NAMALWA (cell line): ENCODE measurements at regions not wholly inside any gene's neighbourhood (a gene's known extent, or its start where the extent isn't known, plus 50 kb on each side); places are given as distances from the start of the nearest gene placed in this dataset.

Experiments
- DNase-seq: peaks from one replicate; pipeline ENCODE4 v3.0.0-alpha.2; 2015; ENCODE audit warnings: low spot score

- DNase-seq = no peak
Observed at GRCh38 chr9:86764221-86764624, 183.1 kb downstream of the GAS1 start.

- DNase-seq = no peak
Observed at GRCh38 chr9:86763791-86764190, 183.5 kb downstream of the GAS1 start.

- DNase-seq = no peak
Observed at GRCh38 chr9:86757382-86757720, 190.0 kb downstream of the GAS1 start.

- no peak for DNase-seq
Observed at GRCh38 chr9:86756576-86757381, 190.5 kb downstream of the GAS1 start.

GRCh38 chr9:86755561-86755941 is 191.8 kb downstream of the GAS1 start:
- DNase-seq = no peak

- no peak for DNase-seq
Observed at GRCh38 chr9:86754581-86755560, 192.4 kb downstream of the GAS1 start.

GRCh38 chr9:86753836-86754235 is 193.5 kb downstream of the GAS1 start:
- no peak for DNase-seq

DNA sequence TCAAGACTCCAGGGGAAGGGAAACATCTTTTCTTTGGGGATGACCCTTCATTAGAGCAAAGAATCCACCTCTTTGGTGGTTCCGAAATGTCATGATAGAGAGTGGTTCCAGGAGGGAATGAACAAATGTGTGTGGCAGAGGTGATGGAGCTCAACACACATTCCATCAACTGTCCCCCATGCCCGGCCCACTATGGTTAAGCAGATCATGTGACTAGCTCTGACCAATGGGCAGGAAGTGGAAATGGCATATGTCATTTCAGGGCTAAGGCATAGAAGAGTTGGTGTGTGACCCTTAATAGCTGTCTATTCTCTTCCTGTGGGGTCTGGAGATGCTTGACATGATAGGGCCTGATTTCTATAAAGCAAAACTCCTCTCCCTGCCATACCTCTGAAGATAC is 194.6 kb downstream of the GAS1 start:
- no peak for DNase-seq

DNA sequence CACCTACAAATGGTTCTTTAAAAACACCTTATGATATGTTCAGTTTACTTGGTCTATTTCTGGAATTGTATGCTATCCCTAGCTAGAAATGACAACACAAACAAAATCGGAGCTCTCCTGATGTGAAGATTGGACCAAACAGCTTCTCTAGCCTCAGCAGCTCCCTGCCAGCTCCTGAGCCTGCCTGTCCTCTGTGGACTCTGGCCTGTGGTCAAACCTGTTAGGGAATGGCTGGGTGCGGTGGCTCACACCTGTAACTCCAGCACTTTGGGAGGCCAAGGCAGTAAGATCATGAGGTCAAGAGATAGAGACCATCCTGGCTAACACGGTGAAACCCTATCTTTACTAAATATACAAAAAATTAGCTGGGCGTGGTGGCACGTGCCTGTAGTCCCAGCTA is 195.3 kb downstream of the GAS1 start:
- DNase-seq = no peak

- no peak for DNase-seq
Observed at GRCh38 chr9:86751207-86751606, 196.1 kb downstream of the GAS1 start.

DNA sequence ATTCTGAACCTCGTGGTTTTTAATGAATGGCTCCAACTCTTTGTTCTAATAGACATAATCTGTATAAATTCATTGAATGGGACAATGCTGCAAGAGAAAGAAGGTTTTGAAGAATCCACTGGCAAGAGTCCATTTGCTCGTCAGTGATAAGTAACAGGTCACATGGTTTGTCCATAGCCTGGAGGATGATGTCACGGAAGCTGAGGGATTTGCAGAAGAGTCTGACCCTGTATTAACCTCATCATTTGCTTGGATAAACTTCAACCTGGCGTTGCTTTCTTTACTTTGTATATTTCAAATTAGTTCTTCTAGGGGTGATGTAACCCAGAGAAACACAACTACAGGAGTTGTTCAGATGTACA is 197.4 kb downstream of the GAS1 start:
- no peak for DNase-seq

DNA sequence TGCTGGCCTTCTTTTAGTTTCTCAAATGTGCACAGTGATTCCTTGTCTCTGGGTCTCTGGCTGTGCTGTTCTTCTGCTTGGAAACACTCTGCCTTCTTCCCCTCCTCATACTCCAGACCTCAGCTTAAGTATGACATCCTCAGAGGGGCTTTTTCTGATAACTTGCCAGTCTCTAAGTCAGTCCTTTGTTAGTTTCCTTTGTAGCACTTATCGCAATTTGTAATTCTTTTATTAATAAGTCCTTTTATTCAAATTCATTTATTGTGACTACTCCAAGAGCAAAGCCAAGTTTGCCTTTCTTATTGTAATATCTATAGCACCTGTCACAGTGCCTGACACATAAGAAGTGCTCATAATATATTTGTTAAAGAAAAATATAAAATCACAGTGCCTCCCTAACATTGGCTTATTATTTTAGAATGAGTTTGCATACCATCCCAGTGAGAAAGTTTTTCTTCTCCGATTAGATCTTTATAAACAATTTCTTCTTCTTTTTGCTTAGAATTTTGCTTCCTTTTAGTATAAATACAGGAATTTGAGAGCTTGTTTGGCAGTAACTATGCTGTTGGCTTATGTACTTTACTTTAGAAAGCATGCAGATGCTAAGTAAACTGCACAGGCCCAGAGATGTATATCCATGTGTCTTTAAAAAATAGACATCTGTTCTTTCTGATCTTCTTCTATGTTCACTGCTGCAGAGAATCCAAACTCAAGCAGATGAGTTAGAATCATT is 198.0 kb downstream of the GAS1 start:
- no peak for DNase-seq

DNA sequence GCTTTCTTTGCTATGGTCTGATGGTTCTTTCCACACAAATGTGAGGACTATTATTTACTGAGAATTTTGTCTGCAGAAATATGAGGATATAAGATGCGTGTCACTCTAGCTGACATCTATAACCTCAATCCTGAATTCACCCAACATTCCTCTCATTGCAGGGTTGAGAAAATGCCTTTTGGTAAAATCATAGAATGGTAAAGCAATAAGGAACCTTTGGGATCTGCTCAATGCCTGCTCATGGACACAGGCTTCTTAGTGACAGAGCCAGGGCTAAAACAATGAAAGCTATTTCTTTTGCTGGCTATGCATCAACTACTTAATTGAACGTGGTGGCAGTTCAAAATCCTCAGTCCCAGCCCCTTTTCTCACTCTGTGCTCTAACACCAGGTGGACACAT is 199.6 kb downstream of the GAS1 start:
- DNase-seq = no peak

- DNase-seq = no peak
Observed at GRCh38 chr9:86741311-86742208, 205.7 kb downstream of the GAS1 start.

DNA sequence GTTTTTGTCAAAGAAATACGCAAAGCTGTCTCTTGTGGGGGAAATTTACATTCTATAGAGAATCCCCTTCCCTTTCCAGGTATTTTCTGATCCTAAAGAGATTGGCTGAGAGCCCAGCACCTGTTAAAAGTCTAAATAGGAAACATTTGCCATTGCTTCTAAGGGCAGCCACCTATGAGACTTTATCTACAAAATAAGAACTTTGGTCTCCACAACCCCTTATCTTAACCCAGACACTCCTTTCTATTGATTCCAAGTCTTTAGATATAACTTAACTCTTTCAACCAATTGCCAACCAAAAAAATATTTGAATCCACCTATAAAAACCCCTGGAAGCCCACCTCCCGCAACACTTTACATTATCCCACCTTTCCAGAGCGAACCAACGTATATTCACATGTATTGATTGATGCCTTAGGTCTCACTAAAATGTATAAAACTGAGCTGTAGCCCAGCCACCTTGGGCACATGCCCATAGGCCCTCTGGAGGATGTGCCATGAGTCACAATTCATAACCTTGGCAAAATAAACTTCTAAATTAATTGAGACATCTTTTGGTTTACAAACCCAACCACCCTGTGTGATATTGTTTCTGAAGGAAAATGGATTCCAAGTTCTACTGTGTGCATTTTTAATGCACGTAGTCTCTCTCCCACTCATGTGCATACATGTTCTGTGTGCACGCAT is 211.4 kb downstream of the GAS1 start:
- DNase-seq = no peak

DNA sequence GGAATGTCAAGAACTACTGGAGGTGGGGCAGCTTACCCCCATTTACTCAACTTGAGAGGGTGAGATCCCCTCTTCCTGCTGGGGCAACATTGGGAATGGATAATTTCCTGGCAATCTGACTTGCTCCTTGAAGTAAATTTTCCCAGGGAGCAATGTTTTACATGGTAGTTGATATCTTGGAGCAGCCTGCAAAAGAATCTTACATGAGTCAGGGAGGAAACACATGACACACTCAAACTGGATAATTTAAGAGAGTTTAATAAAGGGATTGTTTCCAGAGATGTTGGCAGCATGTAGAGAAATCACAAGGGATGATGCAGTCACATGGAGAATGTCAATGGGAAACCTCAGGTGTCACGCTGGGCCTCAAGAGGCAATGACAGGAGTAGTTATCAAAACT is 212.5 kb downstream of the GAS1 start:
- DNase-seq = no peak

- DNase-seq = no peak
Observed at GRCh38 chr9:86733929-86734328, 213.4 kb downstream of the GAS1 start.

DNA sequence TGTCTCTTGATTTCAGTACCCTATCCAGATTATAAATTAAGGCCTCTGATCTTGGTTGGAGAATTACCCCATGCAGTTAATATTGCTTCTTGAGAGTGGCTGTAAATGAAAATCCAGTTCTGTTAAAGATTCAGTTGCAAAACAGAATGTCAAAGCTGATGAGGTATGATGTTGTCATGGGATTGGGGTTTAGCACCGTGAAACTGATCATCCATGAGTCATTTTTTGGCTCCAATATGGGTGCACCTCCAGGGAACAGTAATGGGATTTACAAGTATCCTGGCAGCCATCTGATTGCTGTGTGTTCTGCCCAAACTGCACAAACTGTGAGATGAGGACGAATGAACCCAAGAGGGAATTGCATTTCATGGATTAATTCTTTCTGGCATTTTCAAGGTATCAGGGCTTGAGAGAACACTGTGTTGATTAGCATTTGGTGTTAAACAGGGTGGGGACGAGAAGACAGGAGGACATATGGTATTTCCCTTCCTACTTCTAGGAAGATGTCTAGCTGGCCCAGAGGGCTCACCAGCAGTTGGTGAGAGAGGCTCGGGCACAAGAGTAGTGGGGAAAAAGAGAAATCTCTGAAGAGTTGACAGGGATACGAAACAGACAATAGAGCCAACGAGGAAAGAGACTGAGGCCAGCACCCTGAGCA is 214.7 kb downstream of the GAS1 start:
- DNase-seq = no peak

DNA sequence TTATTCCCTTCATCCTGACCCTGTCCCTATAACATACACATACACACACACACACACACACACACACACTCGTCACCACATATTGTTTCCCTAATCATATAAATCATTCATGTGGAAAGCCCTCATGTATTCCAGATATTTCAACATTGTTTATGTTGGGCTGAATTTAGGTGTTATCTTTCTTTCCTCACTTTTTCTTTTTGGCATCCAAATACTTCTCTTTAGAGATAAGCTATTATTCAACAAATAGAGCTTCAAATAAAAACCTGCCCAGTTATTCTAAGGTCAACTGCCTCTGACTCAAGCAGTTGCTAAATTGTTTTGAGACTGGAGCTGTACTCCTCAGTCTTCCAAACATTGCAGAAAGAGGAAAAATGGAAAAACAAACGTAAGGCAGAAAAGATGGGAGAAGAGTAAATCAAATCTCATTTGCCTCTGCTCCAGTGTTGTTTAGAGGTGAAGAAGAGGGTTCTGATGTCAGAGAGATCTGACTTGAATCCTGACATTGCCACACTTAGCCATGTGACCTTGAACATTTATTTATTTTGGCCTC is 215.7 kb downstream of the GAS1 start:
- no peak for DNase-seq
